ENCODE measurements at regions not wholly inside any gene's neighbourhood (a gene's known extent, or its start where the extent isn't known, plus 50 kb on each side); places are given as distances from the start of the nearest gene placed in this dataset.

GRCh38 chr2:228841475-228841874 lies 429.6 kb downstream of the PID1 start:
- no peak overlapping the region for H2AFZ ChIP-seq (ENCODE audit: insufficient read depth, low read depth, low read length, poor library complexity, severe bottlenecking)
- WGBS (ENCODE audit: insufficient coverage): 80% methylated on average over 1 of the region's 5 CpGs
- no peak overlapping the region for H3K4me3 ChIP-seq (replicated peaks in 1 of 3; ENCODE audit: low read depth in 2 of 3, low read length in 3 of 3)
- H3K79me2 ChIP-seq (ENCODE audit: insufficient read depth, low read length): no peaks in the 10 kb centered on the region
- peaks cover 0 to 3% (median 1%) of the 10 kb centered on the region in 7 donors for H3K9me3 Mint-ChIP-seq
- no peak overlapping the region for H3K27ac ChIP-seq (ENCODE audit: low read depth in 1 of 2, low read length in 2 of 2)
- H4K20me1 ChIP-seq (ENCODE audit: insufficient read depth, low read length): no peaks in the 10 kb centered on the region
- peaks cover 4% of the 10 kb centered on the region in 2 donors for H3K9me3 ChIP-seq (replicated peaks in 1 of 2; ENCODE audit: control insufficient read depth in 1 of 2, insufficient read depth in 1 of 2, low read length in 2 of 2)
- DNase-seq: no peak
- no peak overlapping the region for H3K4me3 Mint-ChIP-seq
- H3K27ac Mint-ChIP-seq: no peak overlapping the region
- intact Hi-C loops (cut with micrococcal nuclease): no loop called here
- no peaks in the 10 kb centered on the region for H3K4me1 ChIP-seq (ENCODE audit: control insufficient read depth in 1 of 2, insufficient read depth in 2 of 2, low read length in 2 of 2)
- no peaks in the 10 kb centered on the region for H3K4me1 Mint-ChIP-seq
- H3K27me3 Mint-ChIP-seq (ENCODE audit: low read depth in 3 of 3): no peaks in the 10 kb centered on the region
- H3K4me2 ChIP-seq (replicated peaks; ENCODE audit: extremely low read depth, low read length, poor library complexity, severe bottlenecking): no peak overlapping the region
- no peaks in the 10 kb centered on the region for H3K27me3 ChIP-seq (ENCODE audit: control insufficient read depth in 2 of 2, insufficient read depth in 2 of 2, low read length in 2 of 2)
- no peaks in the 10 kb centered on the region for H3K36me3 ChIP-seq (replicated peaks in 1 of 2; ENCODE audit: control insufficient read depth in 1 of 2, insufficient read depth in 2 of 2, low read length in 2 of 2)
- TF ChIP-seq CTCF (IDR thresholded peaks at IDR 0.05): no peak
- H3K36me3 Mint-ChIP-seq: no peaks in the 10 kb centered on the region
- H3K9ac ChIP-seq (ENCODE audit: insufficient read depth, low read length, poor library complexity, severe bottlenecking): no peak overlapping the region

- H3K9me3 Mint-ChIP-seq: peaks cover 0 to 3% (median 2%) of the 10 kb centered on the region in 7 donors
- H3K27me3 Mint-ChIP-seq (ENCODE audit: low read depth in 3 of 3): no peaks in the 10 kb centered on the region
- Histone ChIP-seq H3K27me3 (ENCODE audit: control insufficient read depth in 2 of 2, insufficient read depth in 2 of 2, low read length in 2 of 2) (no peaks in the 10 kb centered on the region), H3K4me1 (ENCODE audit: control insufficient read depth in 1 of 2, insufficient read depth in 2 of 2, low read length in 2 of 2) (no peaks in the 10 kb centered on the region), H2AFZ (ENCODE audit: insufficient read depth, low read depth, low read length, poor library complexity, severe bottlenecking) (no peak overlapping the region), H3K27ac (ENCODE audit: low read depth in 1 of 2, low read length in 2 of 2) (no peak overlapping the region), H3K36me3 (replicated peaks in 1 of 2; ENCODE audit: control insufficient read depth in 1 of 2, insufficient read depth in 2 of 2, low read length in 2 of 2) (no peaks in the 10 kb centered on the region), H3K9ac (ENCODE audit: insufficient read depth, low read length, poor library complexity, severe bottlenecking) (no peak overlapping the region), H3K4me2 (replicated peaks; ENCODE audit: extremely low read depth, low read length, poor library complexity, severe bottlenecking) (no peak overlapping the region), H3K79me2 (ENCODE audit: insufficient read depth, low read length) (no peaks in the 10 kb centered on the region), H4K20me1 (ENCODE audit: insufficient read depth, low read length) (no peaks in the 10 kb centered on the region), H3K4me3 (replicated peaks in 1 of 3; ENCODE audit: low read depth in 2 of 3, low read length in 3 of 3) (no peak overlapping the region), H3K9me3 (replicated peaks in 1 of 2; ENCODE audit: control insufficient read depth in 1 of 2, insufficient read depth in 1 of 2, low read length in 2 of 2) (peaks cover 4% of the 10 kb centered on the region in 2 donors)
- intact Hi-C loops (cut with micrococcal nuclease): no loop called here
- H3K4me3 Mint-ChIP-seq: no peak overlapping the region
- no peak for DNase-seq
- H3K4me1 Mint-ChIP-seq: no peaks in the 10 kb centered on the region
- no peaks in the 10 kb centered on the region for H3K36me3 Mint-ChIP-seq
- 92% methylated on average over 4 of the region's 4 CpGs for WGBS (ENCODE audit: insufficient coverage)
- no peak for TF ChIP-seq CTCF (IDR thresholded peaks at IDR 0.05)
- H3K27ac Mint-ChIP-seq: no peak overlapping the region
Measured at GRCh38 chr2:228840743-228841114, 430.4 kb downstream of the PID1 start.

Data from CD14-positive monocyte (primary cell).